ENCODE measurements at regions not wholly inside any gene's neighbourhood (a gene's known extent, or its start where the extent isn't known, plus 50 kb on each side); places are given as distances from the start of the nearest gene placed in this dataset.

DNA sequence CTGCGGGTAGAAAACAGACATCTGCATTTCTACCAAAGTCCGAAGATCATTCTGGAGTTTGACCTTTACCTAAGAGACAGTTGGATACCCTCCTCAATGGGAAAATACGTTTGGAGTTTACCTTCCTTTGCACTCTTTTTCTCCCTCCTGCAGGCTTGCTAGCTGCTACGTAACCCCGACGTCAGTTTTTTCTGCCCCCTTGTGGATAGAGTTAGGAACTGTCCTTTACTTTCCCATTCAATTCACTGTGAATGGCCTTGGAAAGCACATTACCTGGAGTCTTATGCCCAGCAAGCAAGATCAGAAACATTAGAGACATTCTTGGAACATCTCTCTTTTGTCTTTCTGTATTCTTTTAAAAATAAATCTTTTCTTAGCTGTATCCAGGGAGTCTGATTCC, 250.7 kb downstream of the NAP1L3 start:
- Histone ChIP-seq H3K27ac (no peak overlapping the region), H3K27me3 (ENCODE audit: low read depth) (no peaks in the 10 kb centered on the region), H3K4me3 (no peak overlapping the region), H3K4me1 (no peaks in the 10 kb centered on the region), H3K9me3 (no peaks in the 10 kb centered on the region), H3K36me3 (no peaks in the 10 kb centered on the region)
- intact Hi-C loops (cut with DNase I): no loop called here
- TF ChIP-seq, protein P1, sequence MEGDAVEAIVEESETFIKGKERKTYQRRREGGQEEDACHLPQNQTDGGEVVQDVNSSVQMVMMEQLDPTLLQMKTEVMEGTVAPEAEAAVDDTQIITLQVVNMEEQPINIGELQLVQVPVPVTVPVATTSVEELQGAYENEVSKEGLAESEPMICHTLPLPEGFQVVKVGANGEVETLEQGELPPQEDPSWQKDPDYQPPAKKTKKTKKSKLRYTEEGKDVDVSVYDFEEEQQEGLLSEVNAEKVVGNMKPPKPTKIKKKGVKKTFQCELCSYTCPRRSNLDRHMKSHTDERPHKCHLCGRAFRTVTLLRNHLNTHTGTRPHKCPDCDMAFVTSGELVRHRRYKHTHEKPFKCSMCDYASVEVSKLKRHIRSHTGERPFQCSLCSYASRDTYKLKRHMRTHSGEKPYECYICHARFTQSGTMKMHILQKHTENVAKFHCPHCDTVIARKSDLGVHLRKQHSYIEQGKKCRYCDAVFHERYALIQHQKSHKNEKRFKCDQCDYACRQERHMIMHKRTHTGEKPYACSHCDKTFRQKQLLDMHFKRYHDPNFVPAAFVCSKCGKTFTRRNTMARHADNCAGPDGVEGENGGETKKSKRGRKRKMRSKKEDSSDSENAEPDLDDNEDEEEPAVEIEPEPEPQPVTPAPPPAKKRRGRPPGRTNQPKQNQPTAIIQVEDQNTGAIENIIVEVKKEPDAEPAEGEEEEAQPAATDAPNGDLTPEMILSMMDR (IDR thresholded peaks at IDR 0.05): peak; percentile 37
- peak in 1 of 2 donors; percentile 60 for ATAC-seq
- no peak for DNase-seq

DNA sequence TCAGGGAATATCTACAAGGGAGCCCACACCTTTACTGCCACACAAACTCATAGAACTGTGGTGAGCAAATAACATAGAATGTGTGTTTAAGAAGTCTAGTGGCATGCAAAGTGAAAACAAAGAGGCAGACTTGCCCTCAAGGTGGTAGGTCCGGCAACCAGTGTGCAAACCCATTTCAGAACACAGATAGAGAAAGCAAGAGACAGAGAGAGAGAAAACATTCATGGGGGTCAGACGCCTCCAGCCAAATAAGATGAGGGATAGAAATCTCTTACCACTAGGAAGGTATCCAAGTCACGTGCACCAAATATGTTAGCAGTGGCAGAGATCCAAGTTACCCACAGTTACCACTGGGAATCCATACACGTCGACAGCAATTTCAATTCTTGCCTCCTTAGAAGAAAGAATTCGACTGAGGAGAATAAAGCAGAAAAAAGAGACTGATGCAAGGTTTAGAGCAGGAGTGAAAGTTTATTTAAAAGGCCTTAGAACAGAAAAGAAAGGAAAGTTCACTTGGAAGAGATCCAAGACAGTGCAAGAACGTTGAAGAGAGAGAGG, 252.8 kb downstream of the NAP1L3 start:
- H3K4me3 ChIP-seq: no peak overlapping the region
- TF ChIP-seq, protein P1 (IDR thresholded peaks at IDR 0.05): no peak
- H3K4me1 ChIP-seq: no peaks in the 10 kb centered on the region
- H3K27me3 ChIP-seq (ENCODE audit: low read depth): no peaks in the 10 kb centered on the region
- intact Hi-C loops (cut with DNase I): no loop called here
- DNase-seq (no peak), ATAC-seq (no peak)
- H3K9me3 ChIP-seq: no peaks in the 10 kb centered on the region
- no peaks in the 10 kb centered on the region for H3K36me3 ChIP-seq
- no peak overlapping the region for H3K27ac ChIP-seq

DNA sequence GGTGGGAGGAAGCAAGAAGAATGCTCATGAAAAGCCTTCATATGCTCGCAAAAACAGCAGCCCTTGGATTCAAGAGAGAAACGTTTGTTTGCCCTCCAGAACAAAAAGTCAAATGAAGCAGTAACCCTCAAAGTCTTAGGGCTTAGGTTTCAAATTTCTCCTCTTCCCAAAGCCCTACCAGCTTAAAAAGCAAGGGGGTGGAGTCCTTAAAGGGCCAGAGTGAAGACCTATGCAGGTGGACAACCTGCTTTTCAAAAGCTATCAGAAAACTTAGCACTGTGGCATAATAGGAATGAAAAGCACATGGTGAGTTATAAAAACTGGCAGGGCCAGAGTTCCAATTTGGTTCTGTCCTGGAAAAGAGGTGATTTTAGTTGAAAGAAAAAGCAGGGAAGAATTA, 253.3 kb downstream of the NAP1L3 start:
- intact Hi-C loops (cut with DNase I): no loop called here
- ATAC-seq: no peak
- Histone ChIP-seq H3K9me3 (no peaks in the 10 kb centered on the region), H3K4me1 (no peaks in the 10 kb centered on the region), H3K36me3 (no peaks in the 10 kb centered on the region), H3K4me3 (no peak overlapping the region), H3K27ac (no peak overlapping the region), H3K27me3 (ENCODE audit: low read depth) (no peaks in the 10 kb centered on the region)
- DNase-seq: no peak
- TF ChIP-seq, protein P1 (IDR thresholded peaks at IDR 0.05): no peak

DNA sequence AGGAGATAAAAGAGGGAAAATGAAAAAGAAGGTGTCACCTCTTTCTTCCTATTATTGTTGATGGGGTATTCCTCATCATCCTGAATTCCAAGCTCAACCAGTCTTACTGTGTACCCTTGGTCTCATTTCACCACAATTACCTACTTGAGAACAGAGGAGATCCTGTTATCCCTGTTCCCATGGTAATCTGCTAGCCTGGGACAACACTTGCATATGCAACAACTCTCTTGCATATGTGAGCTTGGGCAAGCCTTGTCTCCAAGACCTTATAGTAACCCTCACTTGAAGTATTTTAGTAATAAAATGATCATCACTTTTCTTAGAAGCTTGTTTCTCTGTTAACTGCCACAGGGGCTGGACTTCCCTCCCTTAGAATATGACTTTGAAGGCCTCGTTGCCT, 253.7 kb downstream of the NAP1L3 start:
- TF ChIP-seq, protein P1 (IDR thresholded peaks at IDR 0.05): no peak
- intact Hi-C loops (cut with DNase I): no loop called here
- H3K27ac ChIP-seq: no peak overlapping the region
- H3K36me3 ChIP-seq: no peaks in the 10 kb centered on the region
- no peaks in the 10 kb centered on the region for H3K9me3 ChIP-seq
- DNase-seq (no peak), ATAC-seq (no peak)
- H3K4me1 ChIP-seq: no peaks in the 10 kb centered on the region
- no peaks in the 10 kb centered on the region for H3K27me3 ChIP-seq (ENCODE audit: low read depth)
- no peak overlapping the region for H3K4me3 ChIP-seq

DNA sequence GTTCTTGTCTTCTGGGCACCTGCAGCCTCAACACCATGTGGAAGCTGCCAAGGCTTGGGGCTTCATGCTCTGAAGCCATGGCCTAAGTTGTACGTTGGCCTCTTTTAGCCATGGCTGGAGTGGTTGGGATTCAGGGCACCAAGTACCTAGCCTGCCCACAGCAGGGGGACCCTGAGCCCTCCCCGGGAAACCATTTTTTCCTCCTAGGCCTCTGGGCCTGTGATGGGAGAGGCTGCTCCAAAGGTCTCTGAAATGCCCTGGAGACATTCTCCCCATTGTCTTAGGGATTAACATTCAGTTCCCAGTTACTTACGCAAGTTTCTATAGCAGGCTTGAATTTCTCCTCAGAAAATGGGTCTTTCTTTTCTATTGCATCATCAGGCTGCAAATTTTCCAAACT, 269.3 kb downstream of the NAP1L3 start:
- TF ChIP-seq, protein P1 (IDR thresholded peaks at IDR 0.05): no peak
- H3K27me3 ChIP-seq (ENCODE audit: low read depth): no peaks in the 10 kb centered on the region
- ATAC-seq (no peak), DNase-seq (no peak)
- H3K9me3 ChIP-seq: no peaks in the 10 kb centered on the region
- H3K36me3 ChIP-seq: no peaks in the 10 kb centered on the region
- H3K27ac ChIP-seq: no peak overlapping the region
- no peak overlapping the region for H3K4me3 ChIP-seq
- no peaks in the 10 kb centered on the region for H3K4me1 ChIP-seq
- intact Hi-C loops (cut with DNase I): no loop called here

DNA sequence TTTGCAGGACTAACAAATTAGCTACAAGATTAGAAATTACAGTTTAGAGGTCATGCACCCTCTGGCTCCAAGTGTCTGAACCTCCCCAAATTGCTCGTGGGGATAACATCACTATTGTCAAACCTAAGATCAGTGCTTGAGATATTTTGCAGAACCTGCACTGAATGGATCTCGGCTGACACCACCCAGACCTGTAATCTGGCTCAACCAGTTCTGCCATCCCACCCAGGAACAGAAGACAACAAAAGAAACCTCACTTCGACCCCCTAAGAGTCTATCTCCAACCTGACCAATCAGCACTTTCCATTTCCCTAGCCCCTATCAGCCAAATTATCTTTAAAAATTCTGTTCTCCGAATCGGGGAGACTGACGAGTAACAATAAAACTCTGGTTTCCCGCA, 318.7 kb downstream of the NAP1L3 start:
- H3K27me3 ChIP-seq (ENCODE audit: low read depth): no peaks in the 10 kb centered on the region
- no peak for ATAC-seq
- no peak for DNase-seq
- H3K4me1 ChIP-seq: no peaks in the 10 kb centered on the region
- H3K27ac ChIP-seq: no peak overlapping the region
- intact Hi-C loops (cut with DNase I): no loop called here
- TF ChIP-seq, protein P1 (IDR thresholded peaks at IDR 0.05): no peak
- H3K36me3 ChIP-seq: no peaks in the 10 kb centered on the region
- H3K4me3 ChIP-seq: no peak overlapping the region
- H3K9me3 ChIP-seq: no peaks in the 10 kb centered on the region

Data from lower lobe of right lung (tissue), 2 donors.